GM21423 (cell line): ENCODE measurements at regions not wholly inside any gene's neighbourhood (a gene's known extent, or its start where the extent isn't known, plus 50 kb on each side); places are given as distances from the start of the nearest gene placed in this dataset.
A peak's percentile ranks its signal among the peaks of the same experiment; 100 is the strongest.

Experiments used
- ATAC-seq: cut with Tn5 transposase; IDR thresholded peaks from one replicate; pipeline ENCODE4 v1.9.1; 2021; ENCODE audit warnings: mild to moderate bottlenecking, moderate library complexity; ENCODE audit not compliant: unreplicated experiment

DNA sequence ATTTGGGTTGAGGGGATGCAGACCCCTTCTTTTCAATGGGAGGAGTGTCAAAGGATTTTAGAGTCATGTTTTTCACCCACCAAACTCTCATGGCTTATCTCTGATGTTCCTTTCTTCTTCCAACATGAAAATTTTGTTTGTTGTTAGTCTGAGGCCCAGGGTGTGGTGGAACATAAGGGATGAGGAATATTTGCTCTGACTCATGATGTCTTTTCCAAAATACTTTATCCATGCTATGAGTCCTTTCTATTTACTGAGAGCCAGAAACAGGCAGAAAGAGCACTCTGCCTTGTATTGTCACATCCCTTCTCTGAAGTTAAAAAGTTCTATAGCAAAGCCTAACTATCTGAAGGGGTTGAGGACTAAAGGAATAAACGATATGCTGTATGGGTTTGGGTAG, 61.6 kb upstream of the GYPA start:
- ATAC-seq: no peak

GRCh38 chr4:144203155-144203554, 62.6 kb upstream of the GYPA start:
- no peak for ATAC-seq

- ATAC-seq: no peak
These were observed 63.9 kb upstream of the GYPA start for GRCh38 chr4:144204431-144204830.

DNA sequence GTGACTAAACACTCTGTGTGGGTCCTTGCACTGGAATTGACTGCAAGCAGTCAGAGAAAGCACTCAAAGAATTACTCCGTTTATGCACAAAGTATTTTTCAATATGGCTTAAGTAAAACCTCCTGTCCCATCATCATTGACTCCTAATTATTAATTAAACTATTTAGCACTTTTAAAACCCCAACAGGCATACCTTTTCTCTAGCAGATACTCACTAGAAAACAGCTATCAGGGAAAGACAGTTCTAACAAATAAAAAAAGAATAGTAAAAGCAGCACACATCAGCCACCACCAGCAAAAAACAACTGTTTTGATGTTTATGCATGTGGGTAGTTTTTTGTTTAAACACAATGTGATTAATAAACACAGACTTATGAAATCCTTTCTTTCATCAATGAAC, 66.2 kb upstream of the GYPA start:
- no peak for ATAC-seq

GRCh38 chr4:144208074-144208473, 67.6 kb upstream of the GYPA start:
- ATAC-seq: no peak

- no peak for ATAC-seq
These were observed 69.0 kb upstream of the GYPA start for GRCh38 chr4:144209491-144209890.

- ATAC-seq: no peak
These were observed 72.9 kb upstream of the GYPA start for GRCh38 chr4:144213371-144213770.

- no peak for ATAC-seq
These were observed 82.6 kb upstream of the GYPA start for GRCh38 chr4:144223149-144223548.

DNA sequence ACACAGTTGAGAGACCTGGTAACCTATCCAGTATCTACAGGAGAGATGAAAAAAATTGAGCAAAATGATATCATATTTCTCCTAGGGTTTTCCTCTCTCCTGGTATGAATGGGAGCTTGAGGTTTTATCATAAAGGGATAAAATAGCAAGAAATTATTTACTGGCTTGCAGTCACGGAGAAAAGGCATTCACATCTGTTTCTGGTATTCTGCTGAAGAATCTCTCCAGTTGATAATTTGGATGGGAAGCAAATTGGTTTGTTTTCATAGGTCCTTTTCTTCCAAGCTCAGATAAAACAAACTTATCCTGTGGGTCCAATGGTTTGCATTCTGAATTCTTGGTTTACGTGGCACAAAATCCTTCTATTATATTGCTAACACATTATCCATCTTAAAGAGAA, 83.1 kb upstream of the GYPA start:
- no peak for ATAC-seq

DNA sequence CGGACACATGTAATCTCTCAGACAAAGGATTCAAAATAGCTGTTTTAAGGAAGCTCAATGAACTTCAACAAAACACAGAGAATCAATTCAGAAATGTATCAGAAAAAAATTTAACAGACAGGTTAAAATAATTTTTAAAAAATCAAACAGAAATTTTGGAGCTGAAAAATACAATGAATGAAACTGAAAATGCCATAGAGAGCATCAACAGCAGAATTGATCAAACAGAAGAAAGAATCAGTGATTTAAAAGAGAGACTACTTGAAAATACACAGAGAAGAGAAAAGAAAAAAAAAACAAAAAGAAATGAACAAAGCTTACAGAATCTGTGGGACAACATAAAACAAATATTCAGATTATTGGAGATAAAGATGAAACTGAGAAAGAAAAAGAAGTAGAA, 118.8 kb upstream of the GYPA start:
- ATAC-seq: no peak

GRCh38 chr4:144267084-144267483, 126.6 kb upstream of the GYPA start:
- no peak for ATAC-seq

- ATAC-seq: no peak
These were observed 140.2 kb upstream of the GYPA start for GRCh38 chr4:144280688-144281087.

DNA sequence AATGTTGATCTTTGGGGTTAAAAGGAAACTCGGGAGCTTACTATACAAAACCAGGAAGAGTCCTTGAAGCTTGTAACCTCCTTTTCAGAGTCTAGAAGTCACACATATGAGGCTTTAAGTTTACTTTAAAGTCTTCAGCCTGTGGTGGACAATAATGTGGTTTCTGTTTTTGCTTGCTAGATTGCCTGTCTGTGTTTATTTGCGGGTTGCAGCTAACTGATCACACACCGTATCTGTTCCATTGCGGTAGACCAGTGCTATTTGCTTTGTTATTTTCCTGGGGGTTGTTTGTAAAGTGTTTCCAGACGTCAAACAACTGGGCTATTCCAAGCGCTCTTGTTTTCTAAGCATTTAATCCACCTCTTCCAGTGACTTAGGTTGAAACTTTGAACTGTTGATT, 143.0 kb upstream of the GYPA start:
- no peak for ATAC-seq

- no peak for ATAC-seq
These were observed 143.5 kb upstream of the GYPA start for GRCh38 chr4:144284026-144284425.

- ATAC-seq: peak; percentile 75
These were observed 147.7 kb upstream of the GYPA start for GRCh38 chr4:144288011-144288903.

- ATAC-seq: no peak
These were observed 149.3 kb upstream of the GYPA start for GRCh38 chr4:144289667-144290428.

DNA sequence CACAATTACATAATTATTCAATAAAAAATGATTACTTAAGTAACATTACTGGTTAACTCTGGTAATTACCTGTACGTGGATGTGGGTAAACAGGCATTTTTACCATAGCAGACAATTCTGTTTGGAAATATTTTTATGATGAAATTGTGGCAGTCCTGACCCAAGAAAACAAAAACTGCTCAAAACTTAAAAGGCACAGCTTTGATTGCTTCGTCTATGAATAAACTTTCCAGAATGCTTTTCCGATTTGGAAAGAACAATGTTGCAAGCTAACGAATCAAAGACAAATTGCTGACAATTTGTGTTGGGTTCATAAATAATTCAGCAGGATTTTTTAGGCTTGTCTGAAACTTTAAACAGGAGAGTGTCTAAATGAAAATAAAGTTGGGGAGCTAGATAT, 150.6 kb upstream of the GYPA start:
- ATAC-seq: no peak

GRCh38 chr4:144294211-144294610, 153.7 kb upstream of the GYPA start:
- no peak for ATAC-seq

DNA sequence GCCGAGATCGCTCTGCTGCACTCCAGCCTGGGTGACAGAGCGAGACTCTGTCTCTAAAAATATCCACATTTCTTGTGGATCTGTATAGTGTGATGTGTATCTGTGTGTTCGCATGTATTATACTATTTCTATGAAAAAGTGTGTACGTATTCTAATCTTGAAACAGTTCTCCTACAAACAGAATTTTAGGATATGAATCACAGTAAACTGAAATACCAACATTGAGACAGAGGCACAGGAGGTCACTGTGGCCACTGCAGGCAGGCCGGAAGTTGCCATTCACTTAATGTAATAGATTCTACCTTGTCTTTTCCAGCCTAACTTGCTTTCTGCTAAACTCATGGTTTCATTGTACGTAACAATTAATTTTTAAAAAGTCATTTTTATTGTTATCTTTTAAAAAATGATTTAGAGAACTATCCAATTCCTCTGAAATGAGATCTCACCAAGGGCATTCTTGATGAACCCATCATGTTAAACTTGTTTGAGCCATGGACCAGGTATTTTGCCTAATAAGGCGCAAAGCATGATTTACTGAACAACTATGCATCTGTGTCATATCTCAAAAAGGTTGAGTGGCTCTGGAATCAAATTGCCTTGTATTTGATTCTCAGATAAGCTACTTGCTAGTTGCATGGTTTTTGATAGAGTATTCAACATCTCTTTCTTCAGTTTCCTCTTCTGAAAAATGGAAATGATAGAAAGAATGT, 154.9 kb upstream of the GYPA start:
- ATAC-seq: no peak

GRCh38 chr4:144296941-144297340, 156.4 kb upstream of the GYPA start:
- no peak for ATAC-seq

GRCh38 chr4:144298519-144298918, 158.0 kb upstream of the GYPA start:
- no peak for ATAC-seq

- no peak for ATAC-seq
These were observed 160.1 kb upstream of the GYPA start for GRCh38 chr4:144300616-144301015.
